GM23248 (cell line): ENCODE measurements at regions not wholly inside any gene's neighbourhood (a gene's known extent, or its start where the extent isn't known, plus 50 kb on each side); places are given as distances from the start of the nearest gene placed in this dataset.

Experiments used
- EZH2 ChIP-seq: fragments of 200-600 bp; sonication (generic); IDR thresholded peaks from 2 replicates; pipeline ENCODE4 v1.6.1; 2018; ENCODE audit warnings: antibody characterized with exemption, mild to moderate bottlenecking; ENCODE audit not compliant: insufficient read depth, poor library complexity, severe bottlenecking
- EZH2phosphoT487 ChIP-seq: fragments of 200-600 bp; sonication (generic); IDR thresholded peaks from 2 replicates; pipeline ENCODE4 v1.6.1; 2018; ENCODE audit warnings: antibody characterized with exemption, moderate library complexity, mild to moderate bottlenecking, low read depth; ENCODE audit not compliant: insufficient read depth

DNA sequence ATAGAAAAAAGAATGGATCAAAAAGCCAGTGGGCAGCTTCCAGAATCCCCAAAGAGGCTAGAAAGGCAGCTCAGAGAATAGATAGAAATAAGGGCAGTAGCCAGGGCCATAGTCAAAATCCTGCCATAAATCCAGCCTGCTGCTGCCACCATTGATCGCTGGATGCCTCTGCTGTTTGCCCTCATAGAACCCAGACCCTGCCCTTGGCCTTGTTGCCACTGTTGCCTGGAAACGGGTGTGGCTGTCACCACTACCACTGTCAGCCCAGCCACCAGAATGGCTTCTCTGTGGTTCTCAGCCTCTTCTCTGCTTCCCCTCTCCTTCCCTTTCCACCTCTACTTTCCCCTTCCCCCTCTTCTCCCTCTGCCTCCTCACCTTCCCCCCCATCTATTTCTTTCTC is 57.8 kb downstream of the HHEX start:
- TF ChIP-seq EZH2 (no peak), EZH2phosphoT487 (no peak)
